Erythroblast (primary cell): ENCODE measurements at regions not wholly inside any gene's neighbourhood (a gene's known extent, or its start where the extent isn't known, plus 50 kb on each side); places are given as distances from the start of the nearest gene placed in this dataset.

Source experiments
- DNase-seq, 2 experiments: peaks; one replicate each; lab custom pipeline; 2025; lab: John Stamatoyannopoulos, UW
- GATA1 ChIP-seq: IDR thresholded peaks from 2 replicates; pipeline ENCODE4 v1.6.1; 2011; ENCODE audit warnings: low read depth, mild to moderate bottlenecking, control low read depth, low read length, moderate library complexity
- POLR2A ChIP-seq: IDR thresholded peaks from 2 replicates; pipeline ENCODE4 v1.6.1; 2011; ENCODE audit warnings: mild to moderate bottlenecking, low read length

DNA sequence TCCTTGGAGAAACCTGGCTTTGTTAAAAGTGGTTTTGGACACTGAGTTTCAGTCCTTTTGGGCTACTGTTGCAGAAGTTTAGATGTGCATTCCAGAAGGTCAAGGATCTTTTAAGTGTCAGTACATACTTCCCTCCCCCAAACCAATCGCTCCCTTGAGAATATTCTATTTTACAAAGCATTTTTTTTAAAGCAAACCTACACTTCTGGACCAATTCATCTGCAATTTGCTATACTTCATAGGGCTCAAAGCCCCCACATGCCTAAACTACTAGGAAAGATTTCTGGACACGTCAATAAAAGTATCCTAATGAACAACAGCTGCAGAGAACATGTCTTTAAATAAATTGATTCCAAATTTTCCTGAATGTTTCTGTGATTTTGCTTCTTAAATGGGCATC lies 157.6 kb downstream of the RDH14 start:
- no peak for DNase-seq
- TF ChIP-seq POLR2A (no peak), GATA1 (no peak)

DNA sequence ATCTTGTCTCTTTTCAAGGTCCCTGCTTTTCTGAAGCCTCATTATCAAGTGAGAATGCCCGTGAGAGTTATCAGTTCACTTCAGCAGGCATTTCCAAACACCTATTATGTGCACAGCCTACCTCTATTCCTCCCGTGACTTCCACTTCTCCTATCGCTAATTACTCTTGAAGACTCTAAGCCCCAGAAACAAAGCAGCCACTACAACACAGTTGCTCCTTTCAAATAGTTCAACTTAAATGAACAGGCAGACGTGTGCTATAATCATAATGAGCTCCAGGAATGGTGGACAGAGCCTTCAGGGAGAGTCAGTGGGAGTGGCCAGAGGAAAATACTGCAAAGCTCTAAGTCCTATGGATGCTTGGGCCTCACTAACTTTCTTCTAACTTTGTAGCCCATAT lies 159.0 kb downstream of the RDH14 start:
- DNase-seq = no peak
- TF ChIP-seq GATA1 (no peak), POLR2A (no peak)

- no peak for DNase-seq
- TF ChIP-seq POLR2A (no peak), GATA1 (no peak)
These were observed 160.9 kb downstream of the RDH14 start for GRCh38 chr2:18399601-18400000.

- TF ChIP-seq POLR2A (no peak), GATA1 (no peak)
- DNase-seq = no peak
These were observed 161.6 kb downstream of the RDH14 start for GRCh38 chr2:18398833-18399232.

- no peak for DNase-seq
- TF ChIP-seq POLR2A = no peak
- no peak for TF ChIP-seq GATA1
These were observed 164.0 kb downstream of the RDH14 start for GRCh38 chr2:18396329-18397010.

GRCh38 chr2:18395555-18395954 lies 164.9 kb downstream of the RDH14 start:
- no peak for DNase-seq
- TF ChIP-seq GATA1 (no peak), POLR2A (no peak)

- TF ChIP-seq POLR2A (no peak), GATA1 (no peak)
- DNase-seq = peak; percentile 48 to 73
These were observed 172.8 kb downstream of the RDH14 start for GRCh38 chr2:18387441-18388206.

GRCh38 chr2:18384242-18384641 lies 176.2 kb downstream of the RDH14 start:
- no peak for TF ChIP-seq GATA1
- no peak for TF ChIP-seq POLR2A
- no peak for DNase-seq

GRCh38 chr2:18381386-18381785 lies 179.1 kb downstream of the RDH14 start:
- DNase-seq = no peak
- no peak for TF ChIP-seq POLR2A
- no peak for TF ChIP-seq GATA1

GRCh38 chr2:18380321-18380720 lies 180.1 kb downstream of the RDH14 start:
- TF ChIP-seq POLR2A (no peak), GATA1 (no peak)
- no peak for DNase-seq

- TF ChIP-seq GATA1 = no peak
- TF ChIP-seq POLR2A = no peak
- DNase-seq = no peak
These were observed 180.6 kb downstream of the RDH14 start for GRCh38 chr2:18379870-18380269.

DNA sequence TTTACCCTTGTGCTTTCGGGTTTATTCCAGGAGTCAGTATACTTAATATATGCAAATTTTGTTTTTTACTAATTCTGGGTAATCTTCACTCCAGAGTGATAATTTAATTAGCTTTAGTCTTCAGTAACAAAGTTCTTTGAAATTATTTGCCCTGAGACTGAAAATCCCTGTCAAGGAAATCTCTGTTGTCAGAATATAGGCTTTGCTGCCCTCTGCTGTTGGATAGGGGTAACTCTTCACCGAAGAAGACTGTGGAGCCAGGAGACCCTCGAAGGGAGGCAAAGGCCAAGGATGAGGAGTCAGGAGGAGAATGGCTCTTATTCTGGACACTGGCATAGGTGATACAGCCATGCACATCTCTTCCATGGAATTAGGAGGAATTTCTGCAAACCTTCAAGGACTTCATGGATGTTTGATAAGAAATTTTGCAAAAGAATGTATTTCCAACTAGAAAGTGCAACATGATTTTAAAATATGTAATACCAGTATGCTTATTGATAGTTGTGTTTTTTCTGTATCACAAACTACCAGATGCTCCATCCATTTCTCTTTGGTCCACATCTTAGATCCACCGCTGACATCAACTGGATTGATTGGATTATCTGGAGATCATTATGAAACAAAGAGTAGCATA lies 182.3 kb downstream of the RDH14 start:
- no peak for TF ChIP-seq POLR2A
- no peak for TF ChIP-seq GATA1
- DNase-seq = peak; percentile 10 to 45

DNA sequence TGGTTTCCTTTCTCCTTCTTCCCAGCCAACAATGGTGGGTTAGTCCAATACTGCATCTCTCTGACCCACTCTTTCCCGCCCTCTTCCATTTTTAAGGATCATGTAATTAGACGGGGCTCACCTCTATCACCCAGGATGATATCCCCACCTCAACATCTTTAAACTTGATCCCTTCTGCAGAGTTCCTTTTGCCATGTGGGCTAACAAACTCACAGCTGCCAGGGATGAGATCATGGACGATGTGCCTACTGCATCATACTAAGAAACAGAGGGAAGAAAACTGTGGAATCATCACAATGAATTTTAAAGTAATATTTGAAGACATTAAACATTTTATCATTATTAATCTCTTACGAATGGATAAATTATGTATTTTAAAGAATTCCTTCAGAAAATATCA lies 183.5 kb downstream of the RDH14 start:
- no peak for TF ChIP-seq GATA1
- TF ChIP-seq POLR2A = no peak
- no peak for DNase-seq

GRCh38 chr2:18373664-18374063 lies 186.8 kb downstream of the RDH14 start:
- no peak for TF ChIP-seq POLR2A
- no peak for TF ChIP-seq GATA1

More at GRCh38 chr2:18373664-18374063, 186.8 kb downstream of the RDH14 start:
- DNase-seq = no peak
